ENCODE measurements at regions not wholly inside any gene's neighbourhood (a gene's known extent, or its start where the extent isn't known, plus 50 kb on each side); places are given as distances from the start of the nearest gene placed in this dataset.

- TF ChIP-seq FOXP2 (optimal IDR thresholded peaks at IDR 0.05; ENCODE audit: control extremely low read depth, extremely low read length, insufficient read depth): no peak
- TF ChIP-seq EZH2 (IDR thresholded peaks at IDR 0.05): no peak
- TF ChIP-seq POLR2AphosphoS5 (IDR thresholded peaks at IDR 0.05; ENCODE audit: borderline replicate concordance, low read depth, low read length): no peak
- Histone ChIP-seq H3K9me3 (ENCODE audit: low read depth, low read length) (no peaks in the 10 kb centered on the region), H3K36me3 (ENCODE audit: insufficient read depth, low read length) (no peaks in the 10 kb centered on the region), H3K27ac (no peak overlapping the region), H3K9ac (ENCODE audit: insufficient read length) (no peak overlapping the region), H3K4me3 (no peak overlapping the region)
- no peak for DNase-seq (ENCODE audit: low read depth, low spot score)
Measured at GRCh38 chr12:84243686-84244085, 668.9 kb downstream of the SLC6A15 start.

- no peaks in the 10 kb centered on the region for H3K9me3 ChIP-seq (ENCODE audit: low read depth, low read length)
- no peaks in the 10 kb centered on the region for H3K36me3 ChIP-seq (ENCODE audit: insufficient read depth, low read length)
- no peak for DNase-seq (ENCODE audit: low read depth, low spot score)
- no peak overlapping the region for H3K4me3 ChIP-seq
- H3K27ac ChIP-seq: no peak overlapping the region
- TF ChIP-seq EZH2 (IDR thresholded peaks at IDR 0.05): no peak
- no peak for TF ChIP-seq POLR2AphosphoS5 (IDR thresholded peaks at IDR 0.05; ENCODE audit: borderline replicate concordance, low read depth, low read length)
- TF ChIP-seq FOXP2 (optimal IDR thresholded peaks at IDR 0.05; ENCODE audit: control extremely low read depth, extremely low read length, insufficient read depth): no peak
- no peak overlapping the region for H3K9ac ChIP-seq (ENCODE audit: insufficient read length)
Measured at GRCh38 chr12:84222841-84223240, 689.8 kb downstream of the SLC6A15 start.

DNA sequence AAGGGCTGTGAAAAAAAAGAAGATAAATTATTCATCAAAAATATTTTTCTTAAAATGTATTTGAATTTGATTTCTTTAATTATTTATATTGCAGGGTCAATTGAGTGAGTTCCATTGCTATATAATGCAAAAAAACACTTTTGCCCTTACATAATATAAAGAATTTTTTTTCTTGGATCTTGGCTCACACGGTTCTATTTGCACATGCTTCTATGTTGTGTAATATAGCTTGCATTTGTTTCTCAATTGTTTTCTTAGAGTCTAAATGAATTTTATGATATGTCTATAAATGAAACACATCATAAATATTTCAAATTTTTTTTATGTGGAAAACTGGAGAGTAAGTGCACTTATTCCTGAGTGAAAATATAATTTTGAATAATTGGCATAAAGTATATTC, 694.2 kb downstream of the SLC6A15 start:
- TF ChIP-seq FOXP2 (optimal IDR thresholded peaks at IDR 0.05; ENCODE audit: control extremely low read depth, extremely low read length, insufficient read depth) (no peak), EZH2 (IDR thresholded peaks at IDR 0.05) (no peak), POLR2AphosphoS5 (IDR thresholded peaks at IDR 0.05; ENCODE audit: borderline replicate concordance, low read depth, low read length) (no peak)
- Histone ChIP-seq H3K27ac (no peak overlapping the region), H3K4me3 (no peak overlapping the region), H3K36me3 (ENCODE audit: insufficient read depth, low read length) (no peaks in the 10 kb centered on the region), H3K9ac (ENCODE audit: insufficient read length) (no peak overlapping the region), H3K9me3 (ENCODE audit: low read depth, low read length) (no peaks in the 10 kb centered on the region)
- DNase-seq (ENCODE audit: low read depth, low spot score): no peak

- Histone ChIP-seq H3K9ac (ENCODE audit: insufficient read length) (no peak overlapping the region), H3K9me3 (ENCODE audit: low read depth, low read length) (no peaks in the 10 kb centered on the region), H3K36me3 (ENCODE audit: insufficient read depth, low read length) (no peaks in the 10 kb centered on the region), H3K4me3 (no peak overlapping the region), H3K27ac (no peak overlapping the region)
- DNase-seq (ENCODE audit: low read depth, low spot score): no peak
- TF ChIP-seq EZH2 (IDR thresholded peaks at IDR 0.05) (no peak), POLR2AphosphoS5 (IDR thresholded peaks at IDR 0.05; ENCODE audit: borderline replicate concordance, low read depth, low read length) (no peak), FOXP2 (optimal IDR thresholded peaks at IDR 0.05; ENCODE audit: control extremely low read depth, extremely low read length, insufficient read depth) (no peak)
Measured at GRCh38 chr12:84201976-84202375, 710.6 kb downstream of the SLC6A15 start.

DNA sequence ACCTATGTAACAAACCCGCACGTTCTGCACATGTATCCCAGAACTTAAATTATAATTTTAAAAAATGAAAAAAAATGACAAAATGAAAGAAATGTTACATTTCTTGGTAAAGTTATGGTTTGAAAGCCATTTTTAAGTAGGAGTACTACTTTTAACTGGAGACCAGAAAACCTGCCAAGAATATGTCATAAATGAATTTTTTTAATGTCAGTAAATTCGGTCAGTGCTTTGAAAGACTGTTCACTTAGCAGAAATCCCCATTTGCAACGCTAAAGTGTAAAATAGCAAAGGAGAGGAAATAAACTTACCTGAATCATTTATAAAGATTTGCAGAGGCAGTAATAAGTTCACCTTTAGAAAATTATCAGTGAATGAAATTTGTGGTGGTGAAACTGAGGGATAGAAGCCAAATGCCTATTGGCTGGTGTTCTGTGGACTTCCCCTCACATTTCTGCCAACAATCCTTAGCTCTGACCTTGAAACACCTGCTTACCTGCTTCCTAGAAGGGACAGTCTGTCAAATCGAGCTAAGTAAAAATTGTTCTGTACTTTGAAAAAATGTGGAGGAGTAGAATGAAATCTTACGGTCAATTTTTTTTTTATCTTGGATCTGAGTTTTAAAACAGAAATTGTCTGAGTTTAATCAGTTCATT, 714.2 kb downstream of the SLC6A15 start:
- TF ChIP-seq POLR2AphosphoS5 (IDR thresholded peaks at IDR 0.05; ENCODE audit: borderline replicate concordance, low read depth, low read length): no peak
- no peak for TF ChIP-seq FOXP2 (optimal IDR thresholded peaks at IDR 0.05; ENCODE audit: control extremely low read depth, extremely low read length, insufficient read depth)
- no peak for TF ChIP-seq EZH2 (IDR thresholded peaks at IDR 0.05)
- Histone ChIP-seq H3K9ac (ENCODE audit: insufficient read length) (no peak overlapping the region), H3K4me3 (no peak overlapping the region), H3K27ac (no peak overlapping the region), H3K36me3 (ENCODE audit: insufficient read depth, low read length) (no peaks in the 10 kb centered on the region), H3K9me3 (ENCODE audit: low read depth, low read length) (no peaks in the 10 kb centered on the region)
- DNase-seq (ENCODE audit: low read depth, low spot score): no peak

DNA sequence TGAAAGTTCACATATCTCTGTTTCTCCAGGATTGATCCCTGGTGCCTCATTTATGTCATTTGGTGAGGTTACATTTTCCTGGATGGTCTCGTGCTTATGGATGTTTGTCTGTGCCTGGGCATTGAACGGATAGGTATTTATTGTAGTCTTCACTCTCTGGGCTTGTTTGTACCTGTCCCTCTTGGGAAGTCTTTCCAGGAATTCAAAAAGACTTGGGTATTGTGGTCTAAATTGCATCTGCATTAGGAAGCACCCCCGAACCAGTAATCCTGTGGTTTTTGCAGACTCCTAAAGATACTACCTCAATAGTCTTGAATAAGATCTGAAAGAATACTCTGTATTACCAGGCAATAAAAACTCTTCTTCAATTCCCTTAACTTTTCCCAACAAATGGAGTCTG, 720.8 kb downstream of the SLC6A15 start:
- TF ChIP-seq POLR2AphosphoS5 (IDR thresholded peaks at IDR 0.05; ENCODE audit: borderline replicate concordance, low read depth, low read length): no peak
- TF ChIP-seq EZH2 (IDR thresholded peaks at IDR 0.05): no peak
- TF ChIP-seq FOXP2 (optimal IDR thresholded peaks at IDR 0.05; ENCODE audit: control extremely low read depth, extremely low read length, insufficient read depth): no peak
- Histone ChIP-seq H3K4me3 (no peak overlapping the region), H3K36me3 (ENCODE audit: insufficient read depth, low read length) (no peaks in the 10 kb centered on the region), H3K9me3 (ENCODE audit: low read depth, low read length) (no peaks in the 10 kb centered on the region), H3K9ac (ENCODE audit: insufficient read length) (no peak overlapping the region), H3K27ac (no peak overlapping the region)
- no peak for DNase-seq (ENCODE audit: low read depth, low spot score)

- Histone ChIP-seq H3K4me3 (no peak overlapping the region), H3K9me3 (ENCODE audit: low read depth, low read length) (no peaks in the 10 kb centered on the region), H3K27ac (no peak overlapping the region), H3K9ac (ENCODE audit: insufficient read length) (no peak overlapping the region), H3K36me3 (ENCODE audit: insufficient read depth, low read length) (no peaks in the 10 kb centered on the region)
- DNase-seq (ENCODE audit: low read depth, low spot score): no peak
- TF ChIP-seq EZH2 (IDR thresholded peaks at IDR 0.05) (no peak), FOXP2 (optimal IDR thresholded peaks at IDR 0.05; ENCODE audit: control extremely low read depth, extremely low read length, insufficient read depth) (no peak), POLR2AphosphoS5 (IDR thresholded peaks at IDR 0.05; ENCODE audit: borderline replicate concordance, low read depth, low read length) (no peak)
Measured at GRCh38 chr12:84186433-84186832, 726.2 kb downstream of the SLC6A15 start.

DNA sequence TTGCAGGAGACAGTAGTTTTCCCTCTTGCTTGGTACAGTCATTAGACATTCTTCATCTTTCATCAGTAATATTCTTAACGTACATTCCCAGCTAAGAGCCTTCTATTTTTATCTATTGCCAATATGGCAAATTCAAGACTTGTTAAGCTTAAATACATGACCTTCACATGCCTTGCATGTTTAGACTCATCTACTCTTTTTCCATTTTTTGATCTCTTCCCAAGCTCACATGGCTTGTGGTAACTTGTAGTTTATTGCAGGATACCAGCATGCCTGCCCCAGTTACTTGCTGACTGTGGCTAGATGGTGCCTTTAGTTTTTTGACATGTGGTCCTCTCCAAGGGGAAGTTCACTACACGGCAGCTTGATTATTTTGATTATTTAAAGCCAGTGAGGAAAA, 729.0 kb downstream of the SLC6A15 start:
- no peak for DNase-seq (ENCODE audit: low read depth, low spot score)
- Histone ChIP-seq H3K36me3 (ENCODE audit: insufficient read depth, low read length) (no peaks in the 10 kb centered on the region), H3K9me3 (ENCODE audit: low read depth, low read length) (no peaks in the 10 kb centered on the region), H3K27ac (no peak overlapping the region), H3K9ac (ENCODE audit: insufficient read length) (no peak overlapping the region), H3K4me3 (no peak overlapping the region)
- TF ChIP-seq EZH2 (IDR thresholded peaks at IDR 0.05): no peak
- TF ChIP-seq FOXP2 (optimal IDR thresholded peaks at IDR 0.05; ENCODE audit: control extremely low read depth, extremely low read length, insufficient read depth): no peak
- TF ChIP-seq POLR2AphosphoS5 (IDR thresholded peaks at IDR 0.05; ENCODE audit: borderline replicate concordance, low read depth, low read length): no peak

DNA sequence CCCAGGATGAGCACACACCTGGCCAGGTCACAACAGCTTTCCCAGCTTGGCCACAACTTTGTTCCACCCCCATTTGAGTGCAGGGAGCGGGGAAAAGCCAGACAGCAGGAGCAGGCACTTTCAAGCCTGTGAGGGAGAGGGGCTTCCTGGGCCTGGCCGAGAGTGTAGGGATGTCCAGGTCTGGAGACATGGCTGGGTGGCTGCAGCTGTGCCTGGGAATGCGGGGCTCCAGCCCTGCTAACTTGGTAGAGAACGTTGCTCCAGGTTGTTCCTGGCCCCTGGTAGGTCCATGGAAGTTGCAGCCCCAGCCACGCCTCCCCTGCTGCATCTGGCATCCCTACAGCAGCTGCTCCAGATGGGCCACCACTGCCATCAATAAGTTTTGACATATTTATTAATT, 738.5 kb downstream of the SLC6A15 start:
- no peaks in the 10 kb centered on the region for H3K36me3 ChIP-seq (ENCODE audit: insufficient read depth, low read length)
- no peak overlapping the region for H3K9ac ChIP-seq (ENCODE audit: insufficient read length)
- TF ChIP-seq POLR2AphosphoS5 (IDR thresholded peaks at IDR 0.05; ENCODE audit: borderline replicate concordance, low read depth, low read length) (no peak), EZH2 (IDR thresholded peaks at IDR 0.05) (no peak), FOXP2 (optimal IDR thresholded peaks at IDR 0.05; ENCODE audit: control extremely low read depth, extremely low read length, insufficient read depth) (no peak)
- DNase-seq (ENCODE audit: low read depth, low spot score): no peak
- no peaks in the 10 kb centered on the region for H3K9me3 ChIP-seq (ENCODE audit: low read depth, low read length)
- no peak overlapping the region for H3K4me3 ChIP-seq
- no peak overlapping the region for H3K27ac ChIP-seq
